ENCODE measurements at regions not wholly inside any gene's neighbourhood (a gene's known extent, or its start where the extent isn't known, plus 50 kb on each side); places are given as distances from the start of the nearest gene placed in this dataset.
"Not testable (repeated sequence)": the region's sequence is repeated elsewhere in the genome, so short reads cannot be mapped to it uniquely, and the experiment has no call there.

GRCh38 chrY:17643052-17643451 lies 237.0 kb downstream of the CDY2B start:
- H3K9me3 Mint-ChIP-seq; H3K4me3 Mint-ChIP-seq; H3K4me1 Mint-ChIP-seq; DNase-seq (ENCODE audit: low spot score in 2 of 2); ATAC-seq; H3K27ac Mint-ChIP-seq; H3K36me3 Mint-ChIP-seq: not testable (repeated sequence)

GRCh38 chrY:17634484-17634883 lies 245.5 kb downstream of the CDY2B start:
- H3K27ac Mint-ChIP-seq; H3K4me3 Mint-ChIP-seq; H3K4me1 Mint-ChIP-seq; H3K9me3 Mint-ChIP-seq; DNase-seq (ENCODE audit: low spot score in 2 of 2); H3K36me3 Mint-ChIP-seq: not testable (repeated sequence)
- peak; percentile 63 for ATAC-seq

- not testable (repeated sequence) for H3K36me3 Mint-ChIP-seq; H3K4me1 Mint-ChIP-seq; H3K27ac Mint-ChIP-seq; H3K4me3 Mint-ChIP-seq; H3K9me3 Mint-ChIP-seq; DNase-seq (ENCODE audit: low spot score in 2 of 2); ATAC-seq
Measured at GRCh38 chrY:17611256-17611655, 268.8 kb downstream of the CDY2B start.

GRCh38 chrY:17610649-17611048 lies 269.4 kb downstream of the CDY2B start:
- not testable (repeated sequence) for H3K4me3 Mint-ChIP-seq; H3K36me3 Mint-ChIP-seq; H3K9me3 Mint-ChIP-seq; DNase-seq (ENCODE audit: low spot score in 2 of 2); ATAC-seq; H3K4me1 Mint-ChIP-seq; H3K27ac Mint-ChIP-seq

- H3K4me1 Mint-ChIP-seq; H3K27ac Mint-ChIP-seq; H3K36me3 Mint-ChIP-seq; DNase-seq (ENCODE audit: low spot score in 2 of 2); ATAC-seq; H3K4me3 Mint-ChIP-seq; H3K9me3 Mint-ChIP-seq: not testable (repeated sequence)
Measured at GRCh38 chrY:17607150-17607549, 272.9 kb downstream of the CDY2B start.

GRCh38 chrY:17599263-17599662 lies 280.8 kb downstream of the CDY2B start:
- ATAC-seq, result peak; percentile 73
- not testable (repeated sequence) for H3K4me3 Mint-ChIP-seq; H3K4me1 Mint-ChIP-seq; DNase-seq (ENCODE audit: low spot score in 2 of 2); H3K9me3 Mint-ChIP-seq; H3K27ac Mint-ChIP-seq; H3K36me3 Mint-ChIP-seq

GRCh38 chrY:17593748-17594147 lies 286.3 kb downstream of the CDY2B start:
- DNase-seq (ENCODE audit: low spot score in 2 of 2); H3K4me1 Mint-ChIP-seq; H3K27ac Mint-ChIP-seq; H3K9me3 Mint-ChIP-seq; H3K36me3 Mint-ChIP-seq; H3K4me3 Mint-ChIP-seq: not testable (repeated sequence)
- peak; percentile 51 for ATAC-seq

GRCh38 chrY:17579956-17580519 lies 300.0 kb downstream of the CDY2B start:
- not testable (repeated sequence) for DNase-seq (ENCODE audit: low spot score in 2 of 2); H3K4me3 Mint-ChIP-seq; H3K4me1 Mint-ChIP-seq; H3K27ac Mint-ChIP-seq; H3K9me3 Mint-ChIP-seq; H3K36me3 Mint-ChIP-seq
- peak; percentile 43 for ATAC-seq

- ATAC-seq (peak; percentile 63), DNase-seq (ENCODE audit: low spot score in 2 of 2) (peak in 1 of 2 donors; percentile 63)
- H3K9me3 Mint-ChIP-seq, H3K4me1 Mint-ChIP-seq, H3K4me3 Mint-ChIP-seq, H3K36me3 Mint-ChIP-seq, H3K27ac Mint-ChIP-seq: not testable (repeated sequence)
Measured at GRCh38 chrY:17579131-17579955, 300.7 kb downstream of the CDY2B start.

- H3K4me1 Mint-ChIP-seq; H3K27ac Mint-ChIP-seq; H3K4me3 Mint-ChIP-seq; ATAC-seq; H3K36me3 Mint-ChIP-seq; DNase-seq (ENCODE audit: low spot score in 2 of 2); H3K9me3 Mint-ChIP-seq: not testable (repeated sequence)
Measured at GRCh38 chrY:17563114-17563513, 316.9 kb downstream of the CDY2B start.

Data from stimulated activated effector memory CD8-positive, alpha-beta T cell treated with anti-CD3 and anti-CD28 coated beads, Interleukin-12 subunit alpha, Interleukin-12 subunit beta, amount 100 ng/mL, for 72 hours (primary cell).